Kidney (tissue), 13 donors: ENCODE measurements at regions not wholly inside any gene's neighbourhood (a gene's known extent, or its start where the extent isn't known, plus 50 kb on each side); places are given as distances from the start of the nearest gene placed in this dataset.

ENCODE experiments used
- DNase-seq, 5 donors: peaks; one replicate each; pipeline ENCODE4 v3.0.0-alpha.2; 2013 to 2020
- FAIRE-seq: peaks from 2 replicates; lab custom pipeline; 2012; peaks lifted over from hg19 to GRCh38; lab: Jason Lieb, UNC
- H3K27ac ChIP-seq, 2 donors: one replicate each; pipeline ENCODE4 v1.7.0; 2013; ENCODE audit warnings: low read depth in 2 of 2, low read length in 2 of 2, inconsistent platforms in 1 of 2
- H3K27me3 ChIP-seq: one replicate; pipeline ENCODE4 v1.7.1; 2013; ENCODE audit warnings: low read length, inconsistent platforms; ENCODE audit not compliant: control insufficient read depth, insufficient read depth
- H3K36me3 ChIP-seq, 3 donors: one replicate each; pipeline versions ENCODE4 v1.7.0 to v1.7.1; 2013; ENCODE audit warnings: low read length in 3 of 3, control low read depth in 1 of 3, inconsistent platforms in 1 of 3; ENCODE audit not compliant: insufficient read depth in 3 of 3, control insufficient read depth in 2 of 3
- H3K4me1 ChIP-seq, 3 donors: one replicate each; pipeline versions ENCODE4 v1.7.0 to v1.7.1; 2013; ENCODE audit warnings: low read length in 3 of 3, inconsistent platforms in 1 of 3, low read depth in 1 of 3; ENCODE audit not compliant: control insufficient read depth in 2 of 3, insufficient read depth in 2 of 3
- H3K4me3 ChIP-seq, 3 donors: one replicate each; pipeline versions ENCODE4 v1.7.0 to v1.8.1; 2013; ENCODE audit warnings: low read length in 3 of 3, control low read depth in 1 of 3, inconsistent platforms in 1 of 3
- H3K9ac ChIP-seq, 3 donors: one replicate each; pipeline versions ENCODE4 v1.7.0 to v1.7.1; 2013; ENCODE audit warnings: low read length in 3 of 3, control low read depth in 1 of 3, inconsistent platforms in 1 of 3
- H3K9me3 ChIP-seq, 3 donors: one replicate each; pipeline versions ENCODE4 v1.7.0 to v1.7.1; 2013; ENCODE audit warnings: low read length in 3 of 3, control low read depth in 1 of 3, inconsistent platforms in 1 of 3; ENCODE audit not compliant: control insufficient read depth in 2 of 3, insufficient read depth in 1 of 3
- CTCF ChIP-seq: IDR thresholded peaks from 3 replicates; pipeline ENCODE4 v1.5.1; 2012; ENCODE audit warnings: mild to moderate bottlenecking, moderate library complexity, borderline replicate concordance; ENCODE audit not compliant: insufficient read depth; ENCODE audit errors: extremely low read depth
- intact Hi-C: fragments of 100-400 bp; cut with DNase I; formaldehyde crosslinking; loops from one replicate; pipeline ENCODE4 v1.11.1; 2022
- donor health status: control.
- donor health status: control.
- donor health status: control.
- donor health status: control.
- donor health status: control.
- donor health status: DM: yes; HTN: yes; CAD: no.
- donor health status: Normal renal cell carcinoma (clear cell type).

GRCh38 chr7:114070246-114070645, 151.4 kb upstream of the PPP1R3A start:
- Histone ChIP-seq H3K4me1 (no peaks in the 10 kb centered on the region), H3K9ac (no peak overlapping the region), H3K36me3 (no peaks in the 10 kb centered on the region), H3K27ac (no peak overlapping the region), H3K27me3 (no peaks in the 10 kb centered on the region), H3K4me3 (no peak overlapping the region), H3K9me3 (no peaks in the 10 kb centered on the region)
- TF ChIP-seq CTCF, result no peak
- DNase-seq (no peak), FAIRE-seq (no peak)
- intact Hi-C loops, result no loop called here

GRCh38 chr7:114062810-114063209, 144.0 kb upstream of the PPP1R3A start:
- Histone ChIP-seq H3K4me3 (no peak overlapping the region), H3K9ac (no peak overlapping the region), H3K4me1 (no peaks in the 10 kb centered on the region), H3K36me3 (no peaks in the 10 kb centered on the region), H3K27me3 (no peaks in the 10 kb centered on the region), H3K27ac (no peak overlapping the region), H3K9me3 (no peaks in the 10 kb centered on the region)
- intact Hi-C loops, result no loop called here
- no peak for DNase-seq
- FAIRE-seq, result no peak
- TF ChIP-seq CTCF, result no peak

- intact Hi-C loops, result no loop called here
- no peaks in the 10 kb centered on the region for H3K27me3 ChIP-seq
- H3K4me3 ChIP-seq, result no peak overlapping the region
- H3K27ac ChIP-seq, result no peak overlapping the region
- H3K36me3 ChIP-seq, result no peaks in the 10 kb centered on the region
- FAIRE-seq, result no peak
- DNase-seq, result no peak
- no peak overlapping the region for H3K9ac ChIP-seq
- TF ChIP-seq CTCF, result no peak
- H3K4me1 ChIP-seq, result no peaks in the 10 kb centered on the region
- H3K9me3 ChIP-seq, result no peaks in the 10 kb centered on the region
Measured at GRCh38 chr7:114051871-114052331, 133.1 kb upstream of the PPP1R3A start.

GRCh38 chr7:114050571-114050970, 131.8 kb upstream of the PPP1R3A start:
- H3K9ac ChIP-seq, result no peak overlapping the region
- H3K9me3 ChIP-seq, result no peaks in the 10 kb centered on the region
- H3K27me3 ChIP-seq, result no peaks in the 10 kb centered on the region
- TF ChIP-seq CTCF, result no peak
- intact Hi-C loops, result no loop called here
- H3K36me3 ChIP-seq, result no peaks in the 10 kb centered on the region
- no peak for FAIRE-seq
- H3K27ac ChIP-seq, result no peak overlapping the region
- DNase-seq, result no peak
- no peaks in the 10 kb centered on the region for H3K4me1 ChIP-seq
- no peak overlapping the region for H3K4me3 ChIP-seq
